Activated CD4-positive, alpha-beta T cell treated with anti-CD3 and anti-CD28 coated beads, Interleukin-2, amount 10 ng/mL, durations not matched to agents 7 days and 5 days (primary cell): ENCODE measurements at regions not wholly inside any gene's neighbourhood (a gene's known extent, or its start where the extent isn't known, plus 50 kb on each side); places are given as distances from the start of the nearest gene placed in this dataset.

ENCODE experiments used
- CTCF ChIA-PET: fragments of 350-600 bp; sonication (Branson Sonifier 250); formaldehyde crosslinking; loops from one replicate; lab custom pipeline; 2021; ENCODE audit warnings: antibody characterized with exemption; lab: Charles Lee
- POLR2A ChIA-PET: fragments of 350-600 bp; sonication (Branson Sonifier 250); formaldehyde crosslinking; loops from one replicate; lab custom pipeline; 2021; ENCODE audit warnings: antibody characterized with exemption; lab: Charles Lee
- DNase-seq: peaks from one replicate; pipeline ENCODE4 v3.0.0-alpha.2; 2020
- H3K27ac Mint-ChIP-seq: one replicate; pipeline ENCODE4 v1.8.0; 2021; ENCODE audit warnings: mild to moderate bottlenecking, moderate library complexity, mixed read lengths
- H3K27me3 Mint-ChIP-seq: one replicate; pipeline ENCODE4 v1.8.0; 2021; ENCODE audit warnings: mixed read lengths
- H3K36me3 Mint-ChIP-seq: one replicate; pipeline ENCODE4 v1.8.0; 2021; ENCODE audit warnings: low read depth, mixed read lengths
- H3K4me1 Mint-ChIP-seq: one replicate; pipeline ENCODE4 v1.8.0; 2021; ENCODE audit warnings: mixed read lengths
- H3K4me3 Mint-ChIP-seq: one replicate; pipeline ENCODE4 v1.8.0; 2021; ENCODE audit warnings: mild to moderate bottlenecking, moderate library complexity, mixed read lengths
- H3K9me3 Mint-ChIP-seq: one replicate; pipeline ENCODE4 v1.8.0; 2021; ENCODE audit warnings: mixed read lengths

GRCh38 chr5:54362434-54362833 is 52.1 kb upstream of the ARL15 start:
- Mint-ChIP-seq H3K36me3 (no peaks in the 10 kb centered on the region), H3K27me3 (peaks cover 21% of the 10 kb centered on the region), H3K27ac (no peak overlapping the region), H3K9me3 (no peaks in the 10 kb centered on the region), H3K4me1 (no peaks in the 10 kb centered on the region), H3K4me3 (no peak overlapping the region)
- ChIA-PET CTCF (interaction anchor here (0.7 kb wide), 1 partner anchor 18 kb away, joined by 3 read pairs; no protein-coding TSS in a partner anchor), POLR2A (no interaction called here)
- no peak for DNase-seq

- Mint-ChIP-seq H3K27me3 (peaks cover 22% of the 10 kb centered on the region), H3K36me3 (no peaks in the 10 kb centered on the region), H3K4me1 (no peaks in the 10 kb centered on the region), H3K27ac (no peak overlapping the region), H3K4me3 (no peak overlapping the region), H3K9me3 (no peaks in the 10 kb centered on the region)
- ChIA-PET CTCF (interaction anchor here (0.7 kb wide), 1 partner anchor 17 kb away, joined by 3 read pairs; no protein-coding TSS in a partner anchor), POLR2A (no interaction called here)
- no peak for DNase-seq
Measured at GRCh38 chr5:54361691-54362411, 51.5 kb upstream of the ARL15 start.

GRCh38 chr5:54360925-54361662 is 50.7 kb upstream of the ARL15 start:
- no peaks in the 10 kb centered on the region for H3K9me3 Mint-ChIP-seq
- no peaks in the 10 kb centered on the region for H3K36me3 Mint-ChIP-seq
- DNase-seq, result no peak
- POLR2A ChIA-PET, result no interaction called here
- H3K27ac Mint-ChIP-seq, result no peak overlapping the region
- CTCF ChIA-PET, result no interaction called here
- H3K27me3 Mint-ChIP-seq, result peaks cover 25% of the 10 kb centered on the region
- H3K4me3 Mint-ChIP-seq, result no peak overlapping the region
- H3K4me1 Mint-ChIP-seq, result no peaks in the 10 kb centered on the region
